ENCODE measurements at regions not wholly inside any gene's neighbourhood (a gene's known extent, or its start where the extent isn't known, plus 50 kb on each side); places are given as distances from the start of the nearest gene placed in this dataset.

DNA sequence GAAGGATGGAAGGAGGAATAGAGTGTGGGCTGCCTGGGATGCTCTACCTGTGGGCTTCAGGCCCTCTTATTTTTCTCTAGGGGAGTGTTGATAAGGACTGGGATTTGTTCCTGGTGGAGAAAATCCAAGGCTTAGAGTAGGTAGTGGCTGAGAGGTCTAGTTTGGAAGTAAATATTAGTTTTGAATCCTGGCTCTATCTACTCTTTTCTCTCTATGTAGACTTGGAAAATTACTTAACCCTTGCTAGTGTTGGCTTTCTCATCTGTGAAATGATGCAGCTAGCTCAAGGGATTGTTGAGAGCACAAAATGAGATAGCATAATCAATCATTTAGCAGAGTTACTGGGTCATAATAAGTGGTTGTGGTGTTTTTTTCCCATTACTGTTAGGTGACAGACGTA, 102.7 kb upstream of the MLIP start:
- Histone ChIP-seq H3K4me3 (no peak overlapping the region), H3K27me3 (no peaks in the 10 kb centered on the region), H3K9me3 (no peaks in the 10 kb centered on the region), H3K36me3 (no peaks in the 10 kb centered on the region), H3K27ac (no peak overlapping the region), H3K4me1 (no peaks in the 10 kb centered on the region), H3K9ac (ENCODE audit: low read depth in 2 of 2, low read length in 2 of 2) (no peak overlapping the region)
- intact Hi-C loops (cut with DNase I), result no loop called here
- no peak for DNase-seq
- TF ChIP-seq, protein P1, sequence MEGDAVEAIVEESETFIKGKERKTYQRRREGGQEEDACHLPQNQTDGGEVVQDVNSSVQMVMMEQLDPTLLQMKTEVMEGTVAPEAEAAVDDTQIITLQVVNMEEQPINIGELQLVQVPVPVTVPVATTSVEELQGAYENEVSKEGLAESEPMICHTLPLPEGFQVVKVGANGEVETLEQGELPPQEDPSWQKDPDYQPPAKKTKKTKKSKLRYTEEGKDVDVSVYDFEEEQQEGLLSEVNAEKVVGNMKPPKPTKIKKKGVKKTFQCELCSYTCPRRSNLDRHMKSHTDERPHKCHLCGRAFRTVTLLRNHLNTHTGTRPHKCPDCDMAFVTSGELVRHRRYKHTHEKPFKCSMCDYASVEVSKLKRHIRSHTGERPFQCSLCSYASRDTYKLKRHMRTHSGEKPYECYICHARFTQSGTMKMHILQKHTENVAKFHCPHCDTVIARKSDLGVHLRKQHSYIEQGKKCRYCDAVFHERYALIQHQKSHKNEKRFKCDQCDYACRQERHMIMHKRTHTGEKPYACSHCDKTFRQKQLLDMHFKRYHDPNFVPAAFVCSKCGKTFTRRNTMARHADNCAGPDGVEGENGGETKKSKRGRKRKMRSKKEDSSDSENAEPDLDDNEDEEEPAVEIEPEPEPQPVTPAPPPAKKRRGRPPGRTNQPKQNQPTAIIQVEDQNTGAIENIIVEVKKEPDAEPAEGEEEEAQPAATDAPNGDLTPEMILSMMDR (IDR thresholded peaks at IDR 0.05), result no peak

DNA sequence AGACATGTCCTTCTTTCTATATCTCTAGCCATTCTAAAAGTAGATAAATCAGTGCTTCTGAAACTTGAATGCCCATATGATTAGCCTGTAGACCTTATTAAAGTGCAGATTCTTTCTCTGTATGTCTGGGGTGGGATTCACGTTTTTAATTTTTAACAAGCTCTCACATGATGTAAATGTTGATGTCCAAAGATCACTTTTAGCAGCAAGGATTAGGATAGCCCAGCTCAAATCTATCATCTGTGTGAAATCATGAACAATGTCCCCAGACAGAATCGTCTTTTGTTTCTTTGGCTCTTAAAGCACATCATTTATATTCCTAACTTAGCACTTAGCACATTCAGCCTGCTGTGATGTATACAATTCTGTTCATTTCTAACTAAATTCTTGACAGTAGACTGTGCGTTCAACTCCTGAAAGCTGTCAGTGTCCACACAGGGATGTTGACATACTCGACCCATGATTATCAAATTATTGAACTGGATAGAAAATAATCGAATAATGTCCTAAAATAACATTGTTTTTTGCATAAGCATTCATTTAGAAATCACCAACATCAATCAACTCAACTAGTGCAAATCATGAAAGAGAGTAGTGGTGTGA, 102.1 kb upstream of the MLIP start:
- no peaks in the 10 kb centered on the region for H3K9me3 ChIP-seq

DNA sequence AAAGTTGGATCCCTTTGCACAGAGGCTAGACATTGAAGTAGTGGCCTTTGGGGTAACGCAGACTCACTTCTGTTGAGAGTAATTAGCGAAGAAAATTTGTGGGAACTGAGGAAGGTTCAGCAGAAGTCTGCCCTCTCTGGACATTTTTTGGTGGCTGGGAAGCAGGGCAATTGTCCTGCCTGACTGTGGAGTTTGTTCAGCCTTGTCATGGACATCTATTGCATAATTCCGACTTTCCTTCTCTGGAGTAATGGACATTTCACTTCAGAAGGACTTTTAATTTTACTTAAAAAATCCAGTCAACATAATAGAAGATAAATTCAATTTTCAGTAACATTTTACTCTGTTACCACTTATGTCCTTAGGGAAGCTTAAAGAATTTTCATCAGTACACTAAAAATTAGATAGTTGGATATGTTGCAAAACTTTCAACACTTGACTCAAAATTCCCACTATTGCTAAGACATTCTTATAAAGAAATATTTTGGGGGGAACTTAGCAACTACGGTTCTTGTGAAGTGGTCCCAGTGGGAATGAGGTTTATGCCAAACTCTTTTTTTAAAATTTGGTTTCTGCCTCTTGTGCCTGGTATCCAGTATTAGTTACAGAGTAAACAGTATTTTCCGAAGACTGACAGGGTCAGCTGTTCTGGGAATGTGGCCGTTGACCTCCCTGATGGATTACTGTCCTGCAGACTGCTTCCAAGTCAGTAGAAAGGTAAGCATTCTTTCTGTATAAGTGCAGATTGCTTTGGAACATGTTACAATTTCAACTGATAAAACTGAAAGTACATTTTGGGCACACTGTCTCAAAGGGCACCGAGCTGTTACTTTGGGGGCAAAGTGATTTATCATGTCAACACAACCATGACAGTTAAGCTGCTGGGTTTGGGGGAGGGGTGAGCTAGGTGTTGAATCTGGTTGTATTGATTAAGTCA, 100.6 kb upstream of the MLIP start:
- TF ChIP-seq, protein P1 (IDR thresholded peaks at IDR 0.05), result no peak
- DNase-seq, result no peak
- Histone ChIP-seq H3K9me3 (no peaks in the 10 kb centered on the region), H3K27ac (no peak overlapping the region), H3K4me3 (no peak overlapping the region), H3K9ac (ENCODE audit: low read depth in 2 of 2, low read length in 2 of 2) (no peak overlapping the region), H3K36me3 (no peaks in the 10 kb centered on the region), H3K4me1 (no peaks in the 10 kb centered on the region), H3K27me3 (no peaks in the 10 kb centered on the region)
- intact Hi-C loops (cut with DNase I), result no loop called here

More for the DNA sequence above, 102.1 kb upstream of the MLIP start:
- Histone ChIP-seq H3K4me3 (no peak overlapping the region), H3K4me1 (no peaks in the 10 kb centered on the region), H3K9ac (ENCODE audit: low read depth in 2 of 2, low read length in 2 of 2) (no peak overlapping the region), H3K27me3 (no peaks in the 10 kb centered on the region), H3K27ac (no peak overlapping the region), H3K36me3 (no peaks in the 10 kb centered on the region)
- TF ChIP-seq, protein P1 (IDR thresholded peaks at IDR 0.05), result no peak
- no peak for DNase-seq
- intact Hi-C loops (cut with DNase I), result no loop called here

DNA sequence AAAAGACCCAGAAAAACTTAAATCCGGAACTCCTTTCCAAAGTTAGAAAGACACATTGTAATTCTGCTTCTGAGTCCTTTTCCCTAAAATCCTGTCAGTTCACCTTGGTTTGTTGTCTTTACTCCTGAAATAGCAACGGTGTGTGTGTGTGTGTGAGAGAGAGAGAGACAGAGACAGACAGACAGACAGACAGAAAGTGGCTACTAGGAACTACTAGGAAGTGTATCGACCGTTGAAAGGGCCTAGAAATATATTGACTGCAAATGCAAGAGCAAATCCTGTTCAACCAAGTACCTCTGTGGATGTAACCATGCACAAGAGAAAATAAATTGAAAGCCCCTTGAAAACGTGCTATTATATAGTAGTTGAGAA, 100.0 kb upstream of the MLIP start:
- no peak for DNase-seq
- TF ChIP-seq, protein P1 (IDR thresholded peaks at IDR 0.05), result no peak
- H3K27ac ChIP-seq, result no peak overlapping the region
- no peaks in the 10 kb centered on the region for H3K36me3 ChIP-seq
- intact Hi-C loops (cut with DNase I), result no loop called here
- H3K9ac ChIP-seq (ENCODE audit: low read depth in 2 of 2, low read length in 2 of 2), result no peak overlapping the region
- H3K9me3 ChIP-seq, result no peaks in the 10 kb centered on the region
- H3K4me3 ChIP-seq, result no peak overlapping the region
- H3K4me1 ChIP-seq, result no peaks in the 10 kb centered on the region
- H3K27me3 ChIP-seq, result no peaks in the 10 kb centered on the region

DNA sequence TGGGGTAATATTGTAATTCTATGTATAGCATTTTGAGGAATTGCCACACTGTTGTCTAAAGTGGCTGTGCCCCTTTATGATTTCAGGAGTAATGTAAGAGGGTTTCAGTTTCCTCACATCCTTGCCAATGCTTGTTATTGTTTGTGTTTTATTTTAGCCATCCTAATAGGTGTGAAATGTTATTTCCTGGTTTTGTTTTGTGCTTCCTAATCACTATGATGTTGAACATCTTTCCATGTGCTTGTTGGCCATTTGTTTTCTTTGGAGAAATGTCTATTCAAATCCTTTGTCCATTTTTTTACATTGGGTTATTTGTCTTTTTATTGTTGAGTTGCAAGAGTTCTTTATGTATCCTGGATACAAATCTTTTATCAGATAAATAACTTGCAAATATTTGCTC, 97.3 kb upstream of the MLIP start:
- TF ChIP-seq, protein P1 (IDR thresholded peaks at IDR 0.05), result no peak

More for the DNA sequence above, 97.3 kb upstream of the MLIP start:
- no peak overlapping the region for H3K9ac ChIP-seq (ENCODE audit: low read depth in 2 of 2, low read length in 2 of 2)
- no peaks in the 10 kb centered on the region for H3K9me3 ChIP-seq
- DNase-seq, result no peak
- no peaks in the 10 kb centered on the region for H3K36me3 ChIP-seq
- no peak overlapping the region for H3K4me3 ChIP-seq
- H3K27ac ChIP-seq, result no peak overlapping the region
- H3K27me3 ChIP-seq, result no peaks in the 10 kb centered on the region
- intact Hi-C loops (cut with DNase I), result no loop called here
- H3K4me1 ChIP-seq, result no peaks in the 10 kb centered on the region
